Fibroblast of skin of right quadriceps (primary cell): ENCODE measurements at regions not wholly inside any gene's neighbourhood (a gene's known extent, or its start where the extent isn't known, plus 50 kb on each side); places are given as distances from the start of the nearest gene placed in this dataset.

Experiments used
- DNase-seq: peaks from one replicate; pipeline ENCODE4 v3.0.0-alpha.2; 2013

GRCh38 chr7:32126843-32127242, 56.6 kb upstream of the PDE1C start:
- no peak for DNase-seq
